ENCODE measurements at regions not wholly inside any gene's neighbourhood (a gene's known extent, or its start where the extent isn't known, plus 50 kb on each side); places are given as distances from the start of the nearest gene placed in this dataset.

- H3K9ac ChIP-seq (ENCODE audit: low read depth in 1 of 2, low read length in 2 of 2) = no peak overlapping the region
- TF ChIP-seq REST (IDR thresholded peaks at IDR 0.05) = no peak
- TF ChIP-seq, protein P1, sequence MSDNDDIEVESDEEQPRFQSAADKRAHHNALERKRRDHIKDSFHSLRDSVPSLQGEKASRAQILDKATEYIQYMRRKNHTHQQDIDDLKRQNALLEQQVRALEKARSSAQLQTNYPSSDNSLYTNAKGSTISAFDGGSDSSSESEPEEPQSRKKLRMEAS (IDR thresholded peaks at IDR 0.05) = no peak
- TF ChIP-seq HNF4G (IDR thresholded peaks at IDR 0.05) = no peak
- TF ChIP-seq RXRA (IDR thresholded peaks at IDR 0.05) = no peak
- TF ChIP-seq, protein P2, sequence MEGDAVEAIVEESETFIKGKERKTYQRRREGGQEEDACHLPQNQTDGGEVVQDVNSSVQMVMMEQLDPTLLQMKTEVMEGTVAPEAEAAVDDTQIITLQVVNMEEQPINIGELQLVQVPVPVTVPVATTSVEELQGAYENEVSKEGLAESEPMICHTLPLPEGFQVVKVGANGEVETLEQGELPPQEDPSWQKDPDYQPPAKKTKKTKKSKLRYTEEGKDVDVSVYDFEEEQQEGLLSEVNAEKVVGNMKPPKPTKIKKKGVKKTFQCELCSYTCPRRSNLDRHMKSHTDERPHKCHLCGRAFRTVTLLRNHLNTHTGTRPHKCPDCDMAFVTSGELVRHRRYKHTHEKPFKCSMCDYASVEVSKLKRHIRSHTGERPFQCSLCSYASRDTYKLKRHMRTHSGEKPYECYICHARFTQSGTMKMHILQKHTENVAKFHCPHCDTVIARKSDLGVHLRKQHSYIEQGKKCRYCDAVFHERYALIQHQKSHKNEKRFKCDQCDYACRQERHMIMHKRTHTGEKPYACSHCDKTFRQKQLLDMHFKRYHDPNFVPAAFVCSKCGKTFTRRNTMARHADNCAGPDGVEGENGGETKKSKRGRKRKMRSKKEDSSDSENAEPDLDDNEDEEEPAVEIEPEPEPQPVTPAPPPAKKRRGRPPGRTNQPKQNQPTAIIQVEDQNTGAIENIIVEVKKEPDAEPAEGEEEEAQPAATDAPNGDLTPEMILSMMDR (IDR thresholded peaks at IDR 0.05; ENCODE audit: low read depth, low read length, missing input control) = no peak
- TF ChIP-seq FOXA1 (IDR thresholded peaks at IDR 0.05) = no peak
- no peak for TF ChIP-seq JUND (IDR thresholded peaks at IDR 0.05)
- no peak overlapping the region for H3K4me3 ChIP-seq (ENCODE audit: low read depth in 1 of 3, low read length in 3 of 3)
- H3K27me3 ChIP-seq (ENCODE audit: control insufficient read depth in 4 of 4, insufficient read depth in 4 of 4, low read length in 3 of 4) = no peaks in the 10 kb centered on the region
- 78% methylated on average over 4 of the region's 4 CpGs for WGBS
- no peak overlapping the region for H3K27ac ChIP-seq (ENCODE audit: low read depth in 1 of 2, low read length in 2 of 2)
- DNase-seq (ENCODE audit: low spot score) = no peak
- H3K36me3 ChIP-seq (ENCODE audit: control insufficient read depth in 4 of 4, insufficient read depth in 3 of 4, low read depth in 1 of 4, low read length in 3 of 4) = no peaks in the 10 kb centered on the region
- H3K9me3 ChIP-seq (ENCODE audit: control insufficient read depth in 4 of 4, low read length in 3 of 4) = no peaks in the 10 kb centered on the region
- no peaks in the 10 kb centered on the region for H3K4me1 ChIP-seq (ENCODE audit: control insufficient read depth in 4 of 4, insufficient read depth in 4 of 4, low read length in 3 of 4)
Observed at GRCh38 chr5:107278774-107279173, 392.0 kb downstream of the EFNA5 start.

DNA sequence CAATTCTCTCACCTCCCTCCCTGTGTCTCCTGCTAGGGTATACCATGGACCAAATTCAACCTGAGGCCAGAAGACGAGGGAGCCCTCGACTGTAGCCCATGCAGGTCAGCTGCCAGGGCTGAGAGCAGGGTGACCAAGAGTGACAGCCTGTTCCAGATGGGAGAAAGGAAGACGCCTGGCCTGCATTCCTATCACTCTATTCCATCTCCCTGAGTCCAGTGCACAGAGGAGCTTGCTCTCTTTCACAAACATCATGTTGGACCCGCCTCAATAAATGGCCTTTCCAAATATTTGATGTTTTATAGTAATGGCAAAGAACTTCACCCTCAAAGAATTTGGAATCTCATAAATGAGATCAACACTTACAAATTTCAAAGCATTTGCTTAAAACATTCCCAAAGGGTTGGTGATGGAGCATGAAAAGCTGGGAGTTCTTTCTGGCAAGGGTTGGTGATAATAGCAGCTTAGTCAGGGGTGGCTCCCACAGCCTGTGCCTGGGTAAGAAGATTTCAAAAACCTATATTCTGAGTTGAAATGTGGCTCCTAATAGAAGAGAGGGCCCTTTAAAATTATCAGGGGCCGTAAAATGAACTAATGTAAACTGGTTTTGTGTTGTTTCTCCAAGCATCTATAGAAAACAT, 393.1 kb downstream of the EFNA5 start:
- H3K4me1 ChIP-seq (ENCODE audit: control insufficient read depth in 4 of 4, insufficient read depth in 4 of 4, low read length in 3 of 4) = no peaks in the 10 kb centered on the region
- H3K36me3 ChIP-seq (ENCODE audit: control insufficient read depth in 4 of 4, insufficient read depth in 3 of 4, low read depth in 1 of 4, low read length in 3 of 4) = no peaks in the 10 kb centered on the region
- no peak overlapping the region for H3K27ac ChIP-seq (ENCODE audit: low read depth in 1 of 2, low read length in 2 of 2)
- H3K9me3 ChIP-seq (ENCODE audit: control insufficient read depth in 4 of 4, low read length in 3 of 4) = no peaks in the 10 kb centered on the region
- DNase-seq (ENCODE audit: low spot score) = no peak
- H3K4me3 ChIP-seq (ENCODE audit: low read depth in 1 of 3, low read length in 3 of 3) = no peak overlapping the region
- H3K27me3 ChIP-seq (ENCODE audit: control insufficient read depth in 4 of 4, insufficient read depth in 4 of 4, low read length in 3 of 4) = no peaks in the 10 kb centered on the region
- WGBS = 83% methylated on average over 5 of the region's 5 CpGs
- H3K9ac ChIP-seq (ENCODE audit: low read depth in 1 of 2, low read length in 2 of 2) = no peak overlapping the region
- no peak for TF ChIP-seq NR2F2 (IDR thresholded peaks at IDR 0.05)
- no peak for TF ChIP-seq FOXA2 (IDR thresholded peaks at IDR 0.05)
- TF ChIP-seq EGR1 (IDR thresholded peaks at IDR 0.05; ENCODE audit: low read depth in 2 of 2) = no peak
- no peak for TF ChIP-seq JUND (IDR thresholded peaks at IDR 0.05)
- TF ChIP-seq, protein P3, sequence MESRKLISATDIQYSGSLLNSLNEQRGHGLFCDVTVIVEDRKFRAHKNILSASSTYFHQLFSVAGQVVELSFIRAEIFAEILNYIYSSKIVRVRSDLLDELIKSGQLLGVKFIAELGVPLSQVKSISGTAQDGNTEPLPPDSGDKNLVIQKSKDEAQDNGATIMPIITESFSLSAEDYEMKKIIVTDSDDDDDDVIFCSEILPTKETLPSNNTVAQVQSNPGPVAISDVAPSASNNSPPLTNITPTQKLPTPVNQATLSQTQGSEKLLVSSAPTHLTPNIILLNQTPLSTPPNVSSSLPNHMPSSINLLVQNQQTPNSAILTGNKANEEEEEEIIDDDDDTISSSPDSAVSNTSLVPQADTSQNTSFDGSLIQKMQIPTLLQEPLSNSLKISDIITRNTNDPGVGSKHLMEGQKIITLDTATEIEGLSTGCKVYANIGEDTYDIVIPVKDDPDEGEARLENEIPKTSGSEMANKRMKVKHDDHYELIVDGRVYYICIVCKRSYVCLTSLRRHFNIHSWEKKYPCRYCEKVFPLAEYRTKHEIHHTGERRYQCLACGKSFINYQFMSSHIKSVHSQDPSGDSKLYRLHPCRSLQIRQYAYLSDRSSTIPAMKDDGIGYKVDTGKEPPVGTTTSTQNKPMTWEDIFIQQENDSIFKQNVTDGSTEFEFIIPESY (IDR thresholded peaks at IDR 0.05) = no peak
- TF ChIP-seq TAF1 (conservative IDR thresholded peaks at IDR 0.05) = no peak
- no peak for TF ChIP-seq RXRA (IDR thresholded peaks at IDR 0.05)
- TF ChIP-seq, protein P1 (IDR thresholded peaks at IDR 0.05) = no peak
- TF ChIP-seq ATF3 (IDR thresholded peaks at IDR 0.05) = no peak
- TF ChIP-seq HNF4G (IDR thresholded peaks at IDR 0.05) = no peak
- TF ChIP-seq RAD21 (IDR thresholded peaks at IDR 0.05) = no peak
- TF ChIP-seq FOXA1 (IDR thresholded peaks at IDR 0.05) = no peak
- TF ChIP-seq, protein P2 (IDR thresholded peaks at IDR 0.05; ENCODE audit: low read depth, low read length, missing input control) = no peak
- TF ChIP-seq HNF4A (conservative IDR thresholded peaks at IDR 0.05) = no peak
- no peak for TF ChIP-seq REST (IDR thresholded peaks at IDR 0.05)
- TF ChIP-seq SP1 (IDR thresholded peaks at IDR 0.05) = no peak
- TF ChIP-seq GABPA (IDR thresholded peaks at IDR 0.05 in 1 of 2, conservative IDR thresholded peaks at IDR 0.05 in 1 of 2) = no peak

Data from liver (tissue), 8 donors.